PFSK-1 (cell line): ENCODE measurements at regions not wholly inside any gene's neighbourhood (a gene's known extent, or its start where the extent isn't known, plus 50 kb on each side); places are given as distances from the start of the nearest gene placed in this dataset.

Experiments used
- FOXP2 ChIP-seq: optimal IDR thresholded peaks from 2 replicates; pipeline ENCODE3; 2011; ENCODE audit warnings: borderline replicate concordance, control low read depth, inconsistent platforms; ENCODE audit not compliant: insufficient read depth; ENCODE audit errors: extremely low read length, extremely low read depth
- POLR2AphosphoS5 ChIP-seq: IDR thresholded peaks from 2 replicates; pipeline ENCODE4 v1.6.1; 2012; ENCODE audit warnings: low read depth, mild to moderate bottlenecking, control low read depth, low read length, moderate library complexity
- SIN3A ChIP-seq: IDR thresholded peaks from 2 replicates; pipeline ENCODE4 v1.6.1; 2012; ENCODE audit warnings: mild to moderate bottlenecking, low read length, moderate library complexity, borderline replicate concordance; ENCODE audit not compliant: insufficient read depth
- TAF1 ChIP-seq: IDR thresholded peaks from 2 replicates; pipeline ENCODE4 v1.6.1; 2012; ENCODE audit warnings: low read length, control low read depth, borderline replicate concordance; ENCODE audit not compliant: insufficient read depth
- TF ChIP-seq, protein P1 (sequence below), 2 experiments: IDR thresholded peaks; 2 replicates each; pipeline versions ENCODE4 v1.6.1 to v1.8.0; 2011 to 2012; ENCODE audit warnings: low read depth in 2 of 2, low read length in 2 of 2, control low read depth in 1 of 2, inconsistent platforms in 1 of 2, mild to moderate bottlenecking in 1 of 2, moderate library complexity in 1 of 2; ENCODE audit not compliant: insufficient read depth in 1 of 2

- TF ChIP-seq SIN3A, result no peak
- no peak for TF ChIP-seq FOXP2
- TF ChIP-seq POLR2AphosphoS5, result no peak
- no peak for TF ChIP-seq TAF1
- TF ChIP-seq, protein P1, sequence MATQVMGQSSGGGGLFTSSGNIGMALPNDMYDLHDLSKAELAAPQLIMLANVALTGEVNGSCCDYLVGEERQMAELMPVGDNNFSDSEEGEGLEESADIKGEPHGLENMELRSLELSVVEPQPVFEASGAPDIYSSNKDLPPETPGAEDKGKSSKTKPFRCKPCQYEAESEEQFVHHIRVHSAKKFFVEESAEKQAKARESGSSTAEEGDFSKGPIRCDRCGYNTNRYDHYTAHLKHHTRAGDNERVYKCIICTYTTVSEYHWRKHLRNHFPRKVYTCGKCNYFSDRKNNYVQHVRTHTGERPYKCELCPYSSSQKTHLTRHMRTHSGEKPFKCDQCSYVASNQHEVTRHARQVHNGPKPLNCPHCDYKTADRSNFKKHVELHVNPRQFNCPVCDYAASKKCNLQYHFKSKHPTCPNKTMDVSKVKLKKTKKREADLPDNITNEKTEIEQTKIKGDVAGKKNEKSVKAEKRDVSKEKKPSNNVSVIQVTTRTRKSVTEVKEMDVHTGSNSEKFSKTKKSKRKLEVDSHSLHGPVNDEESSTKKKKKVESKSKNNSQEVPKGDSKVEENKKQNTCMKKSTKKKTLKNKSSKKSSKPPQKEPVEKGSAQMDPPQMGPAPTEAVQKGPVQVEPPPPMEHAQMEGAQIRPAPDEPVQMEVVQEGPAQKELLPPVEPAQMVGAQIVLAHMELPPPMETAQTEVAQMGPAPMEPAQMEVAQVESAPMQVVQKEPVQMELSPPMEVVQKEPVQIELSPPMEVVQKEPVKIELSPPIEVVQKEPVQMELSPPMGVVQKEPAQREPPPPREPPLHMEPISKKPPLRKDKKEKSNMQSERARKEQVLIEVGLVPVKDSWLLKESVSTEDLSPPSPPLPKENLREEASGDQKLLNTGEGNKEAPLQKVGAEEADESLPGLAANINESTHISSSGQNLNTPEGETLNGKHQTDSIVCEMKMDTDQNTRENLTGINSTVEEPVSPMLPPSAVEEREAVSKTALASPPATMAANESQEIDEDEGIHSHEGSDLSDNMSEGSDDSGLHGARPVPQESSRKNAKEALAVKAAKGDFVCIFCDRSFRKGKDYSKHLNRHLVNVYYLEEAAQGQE (IDR thresholded peaks at IDR 0.05; ENCODE audit: insufficient read depth in 1 of 2, low read depth in 2 of 2, low read length in 2 of 2), result no peak
Observed at GRCh38 chr14:54230645-54231044, 166.2 kb upstream of the CDKN3 start.

- TF ChIP-seq TAF1, result no peak
- no peak for TF ChIP-seq FOXP2
- TF ChIP-seq SIN3A, result no peak
- TF ChIP-seq POLR2AphosphoS5, result no peak
- TF ChIP-seq, protein P1 (IDR thresholded peaks at IDR 0.05; ENCODE audit: insufficient read depth in 1 of 2, low read depth in 2 of 2, low read length in 2 of 2), result no peak
Observed at GRCh38 chr14:54232735-54233134, 164.1 kb upstream of the CDKN3 start.

GRCh38 chr14:54241517-54241916, 155.3 kb upstream of the CDKN3 start:
- TF ChIP-seq POLR2AphosphoS5 (no peak), FOXP2 (no peak), SIN3A (no peak), TAF1 (no peak)
- TF ChIP-seq, protein P1 (IDR thresholded peaks at IDR 0.05; ENCODE audit: insufficient read depth in 1 of 2, low read depth in 2 of 2, low read length in 2 of 2), result no peak

DNA sequence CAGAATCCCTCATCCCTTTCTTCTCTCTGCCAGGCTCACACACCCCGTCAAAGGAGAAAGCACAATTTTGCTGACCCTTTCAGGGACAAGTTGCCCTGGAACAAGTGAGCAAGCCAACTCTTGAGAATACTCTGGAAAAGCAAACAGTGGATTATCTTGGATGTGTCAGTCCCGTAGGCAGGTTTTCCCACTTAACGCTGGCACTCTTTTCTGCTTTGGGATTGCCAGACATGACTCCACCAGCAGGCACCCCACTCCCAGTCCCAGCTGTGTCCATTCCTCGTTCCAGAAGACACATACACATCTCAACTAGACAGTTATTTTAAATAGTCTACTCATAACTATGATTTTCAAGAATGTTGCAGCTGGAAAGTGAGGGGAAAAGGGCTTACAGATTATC, 145.5 kb upstream of the CDKN3 start:
- TF ChIP-seq POLR2AphosphoS5 (no peak), FOXP2 (no peak), SIN3A (no peak), TAF1 (no peak)
- TF ChIP-seq, protein P1 (IDR thresholded peaks at IDR 0.05; ENCODE audit: insufficient read depth in 1 of 2, low read depth in 2 of 2, low read length in 2 of 2), result no peak

GRCh38 chr14:54252072-54252730, 144.6 kb upstream of the CDKN3 start:
- no peak for TF ChIP-seq TAF1
- TF ChIP-seq FOXP2, result no peak
- no peak for TF ChIP-seq POLR2AphosphoS5
- no peak for TF ChIP-seq SIN3A
